AG20443 (cell line): ENCODE measurements at regions not wholly inside any gene's neighbourhood (a gene's known extent, or its start where the extent isn't known, plus 50 kb on each side); places are given as distances from the start of the nearest gene placed in this dataset.
"Not testable (repeated sequence)": the region's sequence is repeated elsewhere in the genome, so short reads cannot be mapped to it uniquely, and the experiment has no call there.

ENCODE experiments used
- DNase-seq: peaks from one replicate; pipeline ENCODE4 v3.0.0; 2012; ENCODE audit warnings: low spot score, mixed read lengths

DNA sequence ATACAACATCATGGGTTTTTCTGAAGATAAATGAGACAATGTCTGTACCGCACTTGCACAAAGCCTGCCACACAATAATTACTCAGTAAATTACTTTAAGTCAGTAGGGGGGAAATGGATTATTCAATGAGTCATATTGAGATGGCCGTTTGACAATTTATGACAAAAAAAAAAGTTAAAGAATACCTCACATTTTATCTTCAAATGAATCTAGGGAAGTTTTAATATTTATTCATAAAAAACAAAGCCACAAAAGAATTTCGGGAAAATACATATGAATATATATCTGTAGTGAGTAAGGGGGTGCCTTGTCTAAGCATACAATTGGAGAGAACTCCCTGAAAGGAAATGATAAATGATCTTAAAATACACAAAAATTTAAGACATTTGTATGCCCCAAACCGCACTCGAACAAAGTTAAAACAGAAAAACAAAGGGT lies 197.0 kb upstream of the SLC7A11 start:
- DNase-seq: peak; percentile 13

DNA sequence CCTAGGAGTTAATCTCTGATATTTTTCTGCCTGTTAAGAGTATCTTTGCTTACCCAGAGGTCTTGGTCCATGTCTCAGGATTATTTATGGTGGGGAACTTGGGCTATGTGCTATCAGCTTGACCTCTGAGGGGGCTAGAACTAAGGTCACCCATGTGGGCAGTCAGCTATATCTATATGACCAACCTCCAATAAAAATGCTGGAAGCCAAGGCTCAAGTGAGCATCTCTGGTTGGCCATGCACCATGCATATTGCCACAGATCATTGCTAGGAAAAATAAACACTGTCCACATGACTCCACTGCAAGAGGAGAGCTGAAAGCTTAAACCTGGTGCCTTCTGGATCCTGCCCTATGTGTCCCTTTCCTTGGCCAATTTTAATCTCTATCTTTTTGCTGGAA lies 196.5 kb upstream of the SLC7A11 start:
- peak; percentile 37 for DNase-seq

GRCh38 chr4:138437263-138437851 lies 195.2 kb upstream of the SLC7A11 start:
- DNase-seq: no peak

DNA sequence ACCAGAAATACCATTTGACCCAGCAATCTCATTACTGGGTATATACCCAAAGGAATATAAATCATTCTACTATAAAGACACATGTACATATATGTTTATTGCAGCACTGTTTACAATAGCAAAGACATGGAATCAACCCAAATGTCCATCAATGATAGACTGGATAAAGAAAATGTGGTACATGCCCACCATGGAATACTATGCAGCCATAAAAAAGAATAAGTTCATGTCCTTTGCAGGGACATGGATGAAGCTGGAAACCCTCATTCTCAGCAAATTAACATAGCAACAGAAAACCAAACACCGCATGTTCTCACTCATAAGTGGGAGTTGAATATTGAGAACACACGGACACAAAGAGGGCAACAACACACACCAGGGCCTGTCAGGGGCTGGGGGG lies 193.6 kb upstream of the SLC7A11 start:
- DNase-seq: not testable (repeated sequence)

- not testable (repeated sequence) for DNase-seq
Observed at GRCh38 chr4:138435046-138435445, 192.9 kb upstream of the SLC7A11 start.

DNA sequence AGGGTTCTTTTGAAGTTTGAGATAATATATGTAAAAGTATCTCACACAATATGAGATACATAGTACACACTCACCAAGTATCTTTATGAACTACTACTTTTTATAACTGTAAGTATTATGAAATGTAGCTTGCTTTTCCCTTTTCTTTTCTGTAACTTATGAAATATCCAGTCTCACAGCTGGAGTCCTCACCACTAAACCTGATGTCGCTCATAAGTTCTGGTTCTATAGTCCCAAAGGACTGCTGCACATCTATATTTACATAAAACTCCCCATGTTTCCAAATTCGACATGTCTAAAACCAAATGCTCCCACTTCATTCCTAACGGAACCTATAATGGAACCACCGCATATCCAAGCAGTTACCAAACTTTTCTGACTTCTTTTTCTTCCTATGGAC lies 186.5 kb upstream of the SLC7A11 start:
- no peak for DNase-seq

DNA sequence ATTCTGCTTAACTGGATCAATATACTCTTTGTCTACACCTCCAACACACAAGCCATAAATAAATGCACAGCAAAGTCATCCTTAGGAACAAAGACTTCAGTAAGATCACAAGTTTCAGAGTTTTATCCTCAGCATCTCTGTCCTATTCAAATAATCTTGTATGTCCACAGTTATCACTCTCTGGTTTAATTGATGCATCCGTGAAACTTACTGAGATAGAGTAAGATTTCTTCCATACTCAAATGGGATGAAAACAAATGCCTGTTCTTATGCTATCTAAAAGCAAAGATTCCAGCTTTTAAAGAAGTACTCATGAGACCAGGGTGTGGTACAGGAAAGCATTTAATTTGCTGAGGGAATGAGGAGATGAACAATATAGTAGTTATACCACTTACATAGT lies 184.6 kb upstream of the SLC7A11 start:
- DNase-seq: no peak

DNA sequence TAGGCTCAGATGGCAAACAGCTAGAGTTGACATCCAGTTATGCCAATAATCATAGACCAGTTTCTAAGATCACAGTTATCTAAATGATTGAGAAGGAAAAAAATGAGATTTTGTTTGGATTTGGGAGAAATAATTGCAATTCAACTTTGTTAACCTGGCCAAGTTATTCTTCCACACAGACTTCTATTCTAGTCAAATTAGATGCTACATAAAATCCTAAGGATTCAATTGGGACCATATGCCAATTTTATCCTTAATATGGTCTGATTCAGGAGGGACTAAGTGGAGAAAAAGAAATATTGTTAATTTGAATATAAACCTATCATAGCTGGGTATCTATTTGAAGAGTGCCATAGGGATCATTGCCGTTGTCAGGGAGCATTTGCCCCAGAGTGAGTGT lies 178.3 kb upstream of the SLC7A11 start:
- no peak for DNase-seq

- no peak for DNase-seq
Observed at GRCh38 chr4:138414202-138414601, 172.1 kb upstream of the SLC7A11 start.

DNA sequence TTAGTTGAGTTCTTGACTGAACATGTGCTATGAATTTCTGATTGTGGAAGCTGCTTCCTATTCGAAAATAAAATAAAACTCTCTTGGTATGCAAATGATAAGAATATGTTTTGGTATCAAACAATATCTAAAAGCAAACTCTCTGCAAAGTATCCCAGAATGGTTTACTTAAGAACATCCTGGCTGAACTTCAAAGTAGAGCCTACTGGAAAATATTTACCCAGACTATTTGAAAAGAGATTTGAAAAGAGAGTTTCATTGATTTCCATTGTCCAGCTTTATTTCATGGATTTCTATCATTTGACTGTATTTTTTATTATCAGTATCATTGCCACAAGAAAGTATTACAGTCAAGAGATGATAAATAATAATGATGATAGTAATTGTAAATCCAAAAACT lies 171.1 kb upstream of the SLC7A11 start:
- DNase-seq: no peak

- DNase-seq: no peak
Observed at GRCh38 chr4:138412847-138413246, 170.7 kb upstream of the SLC7A11 start.

GRCh38 chr4:138410266-138410665 lies 168.1 kb upstream of the SLC7A11 start:
- DNase-seq: no peak

DNA sequence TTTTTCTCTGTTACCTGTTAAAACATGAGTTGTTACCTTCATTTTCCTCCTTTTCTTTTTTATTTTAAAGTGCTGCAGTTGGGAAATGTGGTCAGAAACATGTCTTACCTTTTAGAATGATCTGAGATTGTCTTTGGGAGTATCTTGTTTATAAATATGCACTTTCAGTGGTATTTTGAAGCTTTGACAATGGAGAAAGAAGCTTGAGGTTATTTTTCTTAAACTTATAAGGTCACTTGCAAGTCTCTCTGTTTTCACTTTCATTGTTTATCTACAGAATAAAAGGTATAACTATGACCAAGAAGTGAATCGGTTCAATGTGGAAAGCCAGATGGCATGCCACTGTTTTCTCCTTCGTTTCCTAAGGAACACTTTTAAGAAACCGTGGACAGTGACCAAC lies 167.5 kb upstream of the SLC7A11 start:
- no peak for DNase-seq

GRCh38 chr4:138408758-138409157 lies 166.6 kb upstream of the SLC7A11 start:
- no peak for DNase-seq

DNA sequence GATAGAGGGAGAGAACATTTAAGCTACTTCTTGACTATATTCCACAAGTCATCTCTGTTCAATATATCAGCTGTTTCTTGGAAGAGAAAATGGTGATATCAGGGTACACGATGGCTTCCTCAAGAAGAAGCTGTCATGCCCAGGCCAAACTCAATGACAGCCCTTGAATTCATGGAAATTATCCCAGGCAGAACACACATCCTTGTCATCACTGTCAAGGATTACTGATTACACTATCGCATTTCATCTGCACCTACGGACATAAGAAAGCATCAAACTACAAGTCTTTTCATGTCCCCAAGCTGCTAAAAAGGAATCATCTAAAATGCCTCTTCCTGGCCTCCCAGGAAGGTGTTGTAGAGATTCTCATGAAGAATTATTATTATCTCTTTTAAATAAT lies 165.2 kb upstream of the SLC7A11 start:
- DNase-seq: no peak

GRCh38 chr4:138406876-138407275 lies 164.7 kb upstream of the SLC7A11 start:
- DNase-seq: no peak

- peak; percentile 72 for DNase-seq
Observed at GRCh38 chr4:138405934-138406567, 163.9 kb upstream of the SLC7A11 start.

- DNase-seq: no peak
Observed at GRCh38 chr4:138405466-138405891, 163.3 kb upstream of the SLC7A11 start.

DNA sequence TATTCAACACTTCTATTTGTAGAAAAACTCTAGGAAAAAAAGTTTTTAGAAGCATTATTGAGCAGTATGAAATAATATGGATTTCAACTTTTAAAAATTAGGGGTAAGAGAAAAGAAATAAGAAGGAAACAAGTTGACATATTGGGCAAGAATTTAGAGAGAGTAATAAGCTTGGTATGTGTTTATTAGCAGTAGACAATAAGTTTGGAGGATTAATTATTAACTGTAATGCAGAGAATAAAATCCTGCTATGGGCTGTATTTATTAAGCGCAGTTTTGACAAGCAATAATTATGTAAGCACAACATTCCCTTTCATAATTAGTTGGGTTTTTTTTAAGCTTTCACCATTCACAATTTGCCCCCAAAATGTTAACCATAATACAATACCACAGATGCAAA lies 162.7 kb upstream of the SLC7A11 start:
- no peak for DNase-seq

- DNase-seq: no peak
Observed at GRCh38 chr4:138404251-138404650, 162.1 kb upstream of the SLC7A11 start.

GRCh38 chr4:138401334-138401733 lies 159.2 kb upstream of the SLC7A11 start:
- DNase-seq: no peak

GRCh38 chr4:138400543-138400942 lies 158.4 kb upstream of the SLC7A11 start:
- DNase-seq: no peak

- DNase-seq: no peak
Observed at GRCh38 chr4:138400066-138400465, 157.9 kb upstream of the SLC7A11 start.

DNA sequence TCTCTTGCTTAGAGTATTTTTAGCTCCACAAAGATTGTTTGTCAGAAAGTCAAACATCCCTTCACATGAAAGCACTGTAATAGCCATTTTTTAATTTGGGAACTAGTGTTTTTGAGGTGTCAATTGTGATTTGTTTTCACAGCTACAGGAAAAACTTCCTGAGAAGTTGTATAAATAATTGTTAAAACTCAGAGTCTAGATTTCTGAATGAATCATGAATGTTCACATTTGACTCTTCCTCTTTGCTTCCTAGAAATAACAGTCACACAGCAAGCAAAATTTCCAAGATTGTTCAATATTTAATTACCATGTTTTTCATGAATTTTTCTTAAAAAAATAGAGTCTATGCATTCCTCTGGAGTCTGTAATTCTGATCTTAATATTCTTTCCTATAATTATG lies 156.9 kb upstream of the SLC7A11 start:
- DNase-seq: no peak
